ENCODE measurements at regions not wholly inside any gene's neighbourhood (a gene's known extent, or its start where the extent isn't known, plus 50 kb on each side); places are given as distances from the start of the nearest gene placed in this dataset.

GRCh38 chr7:52695973-52696595, 339.3 kb upstream of the POM121L12 start:
- no peak for TF ChIP-seq CTCF (IDR thresholded peaks at IDR 0.05)
- TF ChIP-seq POLR2AphosphoS5 (IDR thresholded peaks at IDR 0.05), result no peak
- TF ChIP-seq POLR2A (IDR thresholded peaks at IDR 0.05), result no peak
- TF ChIP-seq EP300 (IDR thresholded peaks at IDR 0.05), result no peak

Data from sigmoid colon (tissue), 4 donors.